ENCODE measurements at regions not wholly inside any gene's neighbourhood (a gene's known extent, or its start where the extent isn't known, plus 50 kb on each side); places are given as distances from the start of the nearest gene placed in this dataset.

DNA sequence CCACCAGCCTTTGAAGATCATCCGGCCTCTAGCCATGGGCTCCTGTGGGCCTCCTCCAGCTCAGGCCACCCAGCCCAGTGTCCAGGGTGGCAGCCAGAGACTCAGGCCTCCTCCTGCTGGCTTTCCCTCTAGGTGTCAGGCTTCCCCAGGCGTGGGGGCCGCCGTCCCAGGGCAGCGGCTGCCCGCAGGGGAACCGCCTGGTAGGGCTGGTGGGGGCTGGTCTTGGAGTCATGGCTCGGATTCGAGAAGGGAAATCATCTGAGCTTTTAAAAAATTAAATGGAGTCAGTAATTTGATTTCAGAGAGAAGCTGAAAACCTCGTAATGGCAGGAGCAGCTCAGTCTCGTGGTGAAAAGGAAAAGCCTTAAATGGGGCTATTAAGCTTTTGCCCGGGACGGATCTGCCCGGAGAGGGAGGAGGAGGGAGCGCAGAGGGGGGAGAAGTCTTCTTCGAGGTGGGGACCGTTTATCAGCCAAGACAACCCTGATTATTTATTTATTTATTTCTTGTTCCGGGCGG is 66.4 kb upstream of the TARDBP start:
- TF ChIP-seq GATA3 (IDR thresholded peaks at IDR 0.05; ENCODE audit: low read depth, low read length) (no peak), GATA2 (IDR thresholded peaks at IDR 0.05; ENCODE audit: low read depth, low read length) (no peak)

DNA sequence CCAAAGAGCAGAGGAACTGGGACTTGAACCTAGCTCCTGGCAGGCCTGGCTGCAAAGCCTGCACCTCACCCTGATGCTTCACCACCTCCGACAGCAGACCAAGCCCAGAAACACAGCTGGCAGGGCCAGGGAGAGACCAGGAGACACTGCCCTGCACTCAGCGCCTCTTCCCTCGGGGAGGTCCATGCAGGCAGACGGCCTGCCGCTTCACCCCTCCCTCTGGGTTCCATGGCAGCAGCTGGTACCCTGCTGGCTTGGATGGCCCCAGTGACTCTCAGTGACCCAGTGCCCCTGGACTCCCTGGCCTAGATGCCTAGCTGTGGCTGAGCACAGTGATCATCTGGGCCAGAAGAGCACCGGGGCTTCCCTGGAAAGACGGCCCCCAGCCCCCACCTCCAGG is 65.3 kb upstream of the TARDBP start:
- TF ChIP-seq GATA2 (IDR thresholded peaks at IDR 0.05; ENCODE audit: low read depth, low read length) (no peak), GATA3 (IDR thresholded peaks at IDR 0.05; ENCODE audit: low read depth, low read length) (no peak)

DNA sequence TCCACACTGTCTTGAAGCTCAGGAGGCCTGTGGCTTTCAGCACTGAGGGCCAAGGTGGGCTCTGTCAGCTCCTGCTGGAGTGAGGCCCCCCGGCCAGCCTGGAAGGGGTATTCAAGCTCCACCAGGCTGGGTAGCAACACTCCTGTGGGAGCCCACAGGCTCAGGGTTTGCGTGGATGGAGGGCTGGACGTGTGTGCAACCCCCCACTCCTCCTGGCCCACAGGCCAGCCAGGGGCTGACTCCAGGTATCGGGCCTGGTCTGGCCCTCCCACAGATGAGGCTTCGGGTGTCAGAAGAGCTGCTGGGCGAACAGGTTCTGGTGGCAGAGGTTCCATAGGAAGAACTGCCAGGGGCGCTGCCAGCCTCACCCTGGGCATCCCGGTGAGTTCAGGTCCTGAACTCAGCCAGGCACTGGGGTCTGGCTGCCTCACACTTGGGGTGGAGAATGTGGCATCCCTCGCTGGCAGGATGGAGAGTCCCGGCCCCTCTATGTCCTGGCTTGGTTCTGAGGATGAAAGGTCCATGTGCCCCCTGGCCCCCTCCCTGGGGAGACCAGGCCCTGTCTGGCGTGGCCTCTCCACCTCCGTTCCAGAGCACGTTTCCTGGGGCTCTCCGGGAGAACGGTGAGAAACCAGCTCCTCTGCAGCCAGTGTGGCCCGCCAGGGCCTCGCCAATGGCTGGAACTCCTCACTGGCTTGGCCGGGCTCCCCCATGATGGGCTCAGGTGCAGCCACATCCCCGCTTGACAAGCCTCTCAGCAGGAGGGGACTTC is 64.6 kb upstream of the TARDBP start:
- TF ChIP-seq GATA2 (IDR thresholded peaks at IDR 0.05; ENCODE audit: low read depth, low read length) (no peak), GATA3 (IDR thresholded peaks at IDR 0.05; ENCODE audit: low read depth, low read length) (no peak)

DNA sequence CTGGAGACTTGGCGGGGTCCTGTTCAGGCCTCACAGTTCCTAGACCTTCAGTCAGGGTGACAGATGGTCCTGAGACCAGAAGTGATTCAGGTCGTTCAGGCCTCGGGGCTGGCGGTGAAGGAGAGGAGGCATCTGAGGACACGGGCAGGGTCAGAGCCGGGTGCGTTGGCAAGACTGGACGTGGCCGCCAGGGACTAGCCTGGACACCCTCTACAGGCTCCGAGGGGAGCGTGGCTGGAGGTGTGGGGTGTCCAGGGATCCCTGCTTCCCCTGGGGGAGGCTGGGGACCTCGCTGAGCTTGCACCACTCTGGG is 64.0 kb upstream of the TARDBP start:
- no peak for TF ChIP-seq GATA3 (IDR thresholded peaks at IDR 0.05; ENCODE audit: low read depth, low read length)
- no peak for TF ChIP-seq GATA2 (IDR thresholded peaks at IDR 0.05; ENCODE audit: low read depth, low read length)

DNA sequence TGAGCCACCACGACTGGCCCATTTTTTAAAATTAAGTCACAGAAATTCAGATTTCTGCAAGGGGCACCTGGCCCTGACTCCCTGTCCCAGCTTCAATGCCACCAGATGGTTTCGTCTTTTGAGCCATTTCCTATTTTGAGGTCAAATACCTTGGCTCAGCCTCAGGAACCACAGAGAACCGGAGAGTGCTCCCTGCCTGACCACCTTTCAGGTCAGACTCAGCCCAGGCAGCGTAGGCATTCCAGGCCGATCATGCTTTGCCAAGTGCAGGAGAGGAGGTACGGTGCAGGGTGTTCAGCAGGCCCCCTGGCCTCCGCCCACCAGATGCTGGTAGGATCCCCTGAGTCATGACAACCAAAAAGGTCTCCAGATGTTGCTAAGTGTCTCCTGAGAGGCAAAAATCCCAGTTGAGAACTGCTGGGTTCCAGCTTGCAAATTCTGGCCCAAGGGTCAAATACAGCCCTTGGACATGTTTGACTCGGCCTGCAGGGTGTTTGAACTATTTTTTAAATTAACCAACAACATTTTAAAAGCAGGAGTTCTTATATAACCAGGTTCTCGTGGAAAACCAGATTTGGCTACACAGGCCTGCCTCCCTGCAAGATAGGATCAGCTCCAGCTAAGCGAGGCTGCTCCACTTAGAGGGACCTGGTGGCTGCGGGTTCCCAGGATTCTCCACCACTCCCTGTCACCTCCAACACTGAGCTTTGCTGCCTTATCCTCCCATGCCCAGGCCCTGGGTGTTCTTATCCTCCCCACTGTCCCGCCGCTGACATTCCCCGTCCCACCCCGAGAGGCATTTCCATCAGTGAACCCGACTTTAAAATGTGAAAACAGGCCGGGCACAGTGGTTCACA is 61.9 kb upstream of the TARDBP start:
- TF ChIP-seq GATA3 (IDR thresholded peaks at IDR 0.05; ENCODE audit: low read depth, low read length) (no peak), GATA2 (IDR thresholded peaks at IDR 0.05; ENCODE audit: low read depth, low read length) (peak; percentile 78)

DNA sequence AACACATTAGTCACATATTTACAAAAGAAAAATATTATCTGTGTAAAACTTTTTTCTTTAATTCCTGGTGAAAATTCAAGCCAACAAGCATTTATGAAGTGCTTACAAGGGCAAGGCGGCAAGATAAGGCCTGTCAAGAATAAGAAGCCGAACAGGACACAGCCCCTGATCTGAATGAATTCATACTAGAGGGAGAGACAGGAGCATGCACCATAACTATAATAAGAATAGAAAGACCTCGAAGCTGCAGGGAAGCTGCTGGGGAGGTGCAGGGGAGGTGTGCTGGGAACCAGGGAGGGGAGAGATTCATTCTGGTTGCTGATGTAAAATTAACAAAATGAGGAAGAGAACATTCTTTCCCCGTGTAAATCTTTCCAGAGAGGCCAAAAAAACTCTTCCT is 60.5 kb upstream of the TARDBP start:
- TF ChIP-seq GATA3 (IDR thresholded peaks at IDR 0.05; ENCODE audit: low read depth, low read length) (no peak), GATA2 (IDR thresholded peaks at IDR 0.05; ENCODE audit: low read depth, low read length) (no peak)

DNA sequence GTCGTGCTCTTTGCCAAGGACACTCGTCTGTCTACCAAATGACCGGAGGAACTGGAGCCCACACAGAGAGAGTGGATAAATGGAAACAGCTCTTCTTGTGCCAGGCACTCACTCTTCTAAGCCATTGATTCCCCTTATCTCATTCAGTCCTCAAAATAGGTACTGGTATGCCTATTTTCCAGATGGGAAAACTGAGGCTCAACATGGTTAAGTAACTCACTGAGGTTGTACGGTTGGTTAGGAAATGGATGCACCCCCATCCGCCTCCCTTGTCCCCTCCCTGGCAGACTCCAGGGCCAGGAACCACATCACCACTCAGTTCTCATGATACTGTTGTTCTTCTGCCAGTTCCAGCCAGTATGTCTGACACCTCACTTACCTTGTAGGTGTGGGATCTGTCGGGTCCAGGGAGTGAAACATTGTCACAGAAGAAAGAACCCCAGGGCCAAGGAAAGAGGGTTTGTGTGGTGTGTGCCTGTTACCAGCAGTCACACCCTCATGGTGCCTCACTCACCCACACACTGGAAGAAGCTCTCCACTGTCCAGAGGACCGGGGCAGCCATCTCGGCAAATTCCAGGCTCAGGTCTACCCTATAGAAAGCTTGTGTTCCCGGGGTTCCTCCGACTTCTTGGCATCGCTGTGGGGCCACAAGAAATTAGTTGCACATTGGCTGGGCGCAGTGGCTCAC is 58.8 kb upstream of the TARDBP start:
- TF ChIP-seq GATA2 (IDR thresholded peaks at IDR 0.05; ENCODE audit: low read depth, low read length) (no peak), GATA3 (IDR thresholded peaks at IDR 0.05; ENCODE audit: low read depth, low read length) (no peak)

DNA sequence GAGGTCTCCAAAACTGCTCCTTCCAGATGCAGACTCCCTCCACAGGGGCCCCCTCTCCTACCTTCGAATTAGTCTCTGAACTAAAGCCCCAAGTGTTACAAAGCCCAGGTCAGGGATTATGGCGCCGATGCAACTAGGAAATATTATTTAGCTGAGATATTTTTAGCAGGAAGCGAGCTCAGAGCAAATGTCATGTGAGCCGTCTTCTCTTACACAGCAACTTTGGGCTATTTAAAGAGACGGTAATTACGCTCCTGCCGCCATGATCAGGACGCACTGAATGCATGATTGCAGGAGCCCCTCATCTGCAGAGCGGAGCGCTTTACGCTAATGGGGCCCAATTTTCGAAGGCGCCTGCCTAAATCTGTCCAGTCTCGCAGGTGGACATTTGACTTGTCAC is 55.3 kb upstream of the TARDBP start:
- TF ChIP-seq GATA3 (IDR thresholded peaks at IDR 0.05; ENCODE audit: low read depth, low read length) (no peak), GATA2 (IDR thresholded peaks at IDR 0.05; ENCODE audit: low read depth, low read length) (no peak)

DNA sequence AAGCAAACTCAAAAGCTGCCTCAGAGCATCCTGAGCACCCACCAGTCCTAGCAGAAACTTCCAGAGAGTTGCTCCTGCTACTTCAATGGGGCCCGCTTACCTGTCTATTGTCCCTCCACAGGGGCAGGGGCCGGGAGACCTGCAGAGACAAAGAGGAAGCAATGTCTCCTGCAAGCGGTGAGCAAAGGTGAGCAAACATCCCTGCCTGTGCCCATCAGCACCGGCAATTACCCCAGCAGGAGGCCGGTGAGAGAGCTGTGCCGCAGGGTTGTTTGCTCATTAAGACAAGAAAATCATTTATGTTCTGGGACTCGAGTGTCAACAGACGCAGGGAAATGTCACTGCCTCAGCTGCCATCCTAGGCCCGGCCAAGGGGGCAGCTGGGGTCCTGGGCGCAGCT is 53.8 kb upstream of the TARDBP start:
- no peak for TF ChIP-seq GATA3 (IDR thresholded peaks at IDR 0.05; ENCODE audit: low read depth, low read length)
- TF ChIP-seq GATA2 (IDR thresholded peaks at IDR 0.05; ENCODE audit: low read depth, low read length) = no peak

DNA sequence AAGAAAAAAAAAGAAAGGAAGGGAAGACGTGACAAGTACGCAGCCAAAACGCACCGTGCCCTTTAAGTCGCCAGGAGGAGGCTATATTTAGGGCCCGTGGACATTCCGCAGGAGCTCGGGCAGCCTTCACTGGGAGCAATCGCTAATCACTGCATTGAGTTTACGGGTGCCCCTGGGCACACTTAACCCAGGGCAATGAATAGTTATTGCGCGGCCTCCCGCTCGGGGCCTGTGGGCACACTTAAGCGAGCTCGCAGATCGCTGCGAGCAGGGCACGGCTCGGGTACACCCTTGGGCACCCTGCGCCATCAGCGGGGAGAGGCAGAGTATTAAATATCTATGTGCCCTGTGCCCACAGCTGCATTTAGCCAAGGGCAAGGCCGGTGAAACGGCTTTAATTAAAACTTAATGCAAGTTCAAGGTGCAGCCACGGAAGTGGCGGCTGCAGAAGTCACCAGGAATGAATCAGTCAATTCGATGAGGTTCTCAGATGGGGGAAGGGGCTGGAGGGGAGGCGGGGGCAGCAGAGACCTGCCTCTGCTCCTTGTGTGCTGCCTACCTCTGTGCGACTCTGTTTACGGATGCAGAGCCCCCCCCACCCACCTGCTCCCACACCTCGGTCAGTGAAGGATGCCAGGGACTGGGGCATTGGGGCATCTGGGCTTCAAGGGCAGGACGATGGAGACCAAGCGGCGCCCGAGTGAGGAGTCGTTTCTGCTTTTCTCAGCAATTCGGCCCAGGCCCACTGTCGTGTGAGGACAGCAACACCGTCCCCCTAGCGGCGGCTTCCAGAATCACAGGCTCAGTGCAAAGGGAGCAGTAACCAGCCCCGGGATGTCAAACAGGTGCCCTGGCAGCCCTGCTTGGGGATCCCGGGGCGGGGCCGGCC is 51.8 kb upstream of the TARDBP start:
- no peak for TF ChIP-seq GATA2 (IDR thresholded peaks at IDR 0.05; ENCODE audit: low read depth, low read length)
- TF ChIP-seq GATA3 (IDR thresholded peaks at IDR 0.05; ENCODE audit: low read depth, low read length) = no peak

DNA sequence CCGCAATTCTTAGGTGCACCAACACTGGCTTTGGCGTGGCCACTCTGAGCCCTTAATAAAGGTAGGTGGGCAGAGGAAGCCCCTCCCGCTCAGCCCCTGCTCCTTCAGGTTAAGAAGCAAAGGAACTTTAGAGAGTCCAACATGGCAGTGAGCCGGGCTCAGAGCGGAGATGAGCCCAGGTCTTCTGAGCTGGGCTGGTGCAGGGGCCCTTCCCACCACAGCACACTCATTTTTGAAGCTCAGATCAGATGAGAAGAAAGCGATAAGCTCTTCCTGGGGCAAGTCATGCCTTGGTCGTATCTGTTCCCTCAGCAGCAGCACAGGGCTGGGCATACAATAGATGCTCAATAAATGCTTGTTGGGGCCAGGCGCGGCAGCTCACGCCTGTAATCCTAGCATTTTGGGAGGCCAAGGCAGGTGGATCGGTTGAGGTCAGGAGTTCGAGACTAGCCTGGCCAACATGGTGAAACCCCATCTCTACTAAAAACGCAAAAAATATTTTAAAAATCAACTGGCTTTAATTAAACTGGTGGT is 51.1 kb upstream of the TARDBP start:
- TF ChIP-seq GATA2 (IDR thresholded peaks at IDR 0.05; ENCODE audit: low read depth, low read length) (no peak), GATA3 (IDR thresholded peaks at IDR 0.05; ENCODE audit: low read depth, low read length) (no peak)

DNA sequence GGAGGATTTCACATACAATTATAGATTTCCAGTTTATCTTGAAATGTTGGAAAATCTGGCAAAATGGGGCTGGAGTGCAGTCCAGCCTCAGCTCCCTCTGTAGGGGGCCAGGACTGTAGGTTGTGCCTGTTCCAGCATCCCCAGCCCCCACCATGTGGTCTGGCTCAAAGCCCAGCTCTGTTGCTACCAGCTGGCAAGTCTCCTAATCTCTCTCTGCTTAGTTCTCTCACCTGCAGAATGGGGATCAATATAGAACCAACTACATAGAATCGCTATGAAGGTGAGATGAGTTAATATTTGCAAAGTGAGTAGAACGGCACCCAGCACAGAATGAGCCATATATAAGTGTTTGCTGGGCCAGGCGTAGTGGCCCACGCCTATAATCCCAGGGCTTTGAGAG is 50.0 kb upstream of the TARDBP start:
- TF ChIP-seq GATA3 (IDR thresholded peaks at IDR 0.05; ENCODE audit: low read depth, low read length) = no peak
- 0 out of 2 replicates have a peak, but pooled peaks have one; percentile 19 for TF ChIP-seq GATA2 (IDR thresholded peaks at IDR 0.05; ENCODE audit: low read depth, low read length)

Data from SH-SY5Y (cell line).